ENCODE measurements at regions not wholly inside any gene's neighbourhood (a gene's known extent, or its start where the extent isn't known, plus 50 kb on each side); places are given as distances from the start of the nearest gene placed in this dataset.
"Not testable (repeated sequence)": the region's sequence is repeated elsewhere in the genome, so short reads cannot be mapped to it uniquely, and the experiment has no call there.

DNA sequence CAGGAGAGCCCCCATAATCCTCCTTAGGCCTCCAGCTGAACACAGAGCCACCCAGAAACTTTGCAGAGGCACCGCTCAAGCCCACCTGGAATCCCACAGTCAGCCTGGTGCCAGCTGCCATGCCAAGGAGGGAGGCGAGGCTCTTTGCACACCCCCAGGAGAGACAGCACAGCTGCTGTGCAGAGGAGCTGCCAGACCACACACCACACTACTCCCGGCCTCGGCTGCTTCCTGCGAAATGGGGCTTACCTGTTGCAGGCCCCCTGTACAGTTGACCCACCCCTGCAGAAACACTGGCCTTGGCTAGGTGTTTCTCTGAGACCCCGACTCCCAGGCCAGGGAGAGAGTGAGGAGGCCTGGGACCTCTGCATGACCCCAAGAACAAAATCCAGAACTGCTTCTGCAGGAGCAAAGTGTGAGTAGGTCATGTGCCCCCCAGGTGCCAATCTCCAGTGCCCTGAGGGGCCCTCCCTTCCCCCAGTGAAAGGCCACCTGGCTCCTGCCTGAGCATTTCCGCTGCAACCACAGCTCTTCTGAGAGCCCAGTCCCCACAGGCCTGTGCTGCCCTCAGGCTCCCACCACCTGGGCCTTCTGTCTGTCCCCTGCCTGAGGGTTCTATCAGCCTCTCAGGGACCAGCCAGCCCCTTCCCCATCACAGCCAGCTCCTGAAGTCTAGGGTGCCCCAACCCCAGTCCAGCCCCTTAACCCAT lies 580.4 kb downstream of the UQCRFS1 start:
- no peak for DNase-seq (ENCODE audit: low read depth, low spot score)

DNA sequence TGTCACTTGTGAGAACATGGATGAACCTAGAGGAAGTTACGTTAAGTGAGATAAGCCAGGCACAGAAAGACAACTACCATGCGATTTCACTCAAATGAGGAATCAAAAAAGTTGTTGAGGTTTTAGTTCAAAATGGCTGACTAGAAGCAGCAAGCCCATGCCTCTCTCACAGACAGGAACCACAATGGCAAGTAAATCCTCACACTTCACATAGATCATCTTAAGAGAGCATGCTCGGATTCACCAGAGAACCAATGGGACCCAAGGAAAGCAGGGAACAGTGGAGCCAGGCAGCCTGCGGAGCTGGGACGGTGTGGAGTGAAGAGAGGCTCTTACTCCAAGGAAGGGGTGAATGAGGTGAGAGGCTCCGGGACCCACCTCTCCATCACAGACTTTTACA lies 581.0 kb downstream of the UQCRFS1 start:
- DNase-seq (ENCODE audit: low read depth, low spot score), result no peak

DNA sequence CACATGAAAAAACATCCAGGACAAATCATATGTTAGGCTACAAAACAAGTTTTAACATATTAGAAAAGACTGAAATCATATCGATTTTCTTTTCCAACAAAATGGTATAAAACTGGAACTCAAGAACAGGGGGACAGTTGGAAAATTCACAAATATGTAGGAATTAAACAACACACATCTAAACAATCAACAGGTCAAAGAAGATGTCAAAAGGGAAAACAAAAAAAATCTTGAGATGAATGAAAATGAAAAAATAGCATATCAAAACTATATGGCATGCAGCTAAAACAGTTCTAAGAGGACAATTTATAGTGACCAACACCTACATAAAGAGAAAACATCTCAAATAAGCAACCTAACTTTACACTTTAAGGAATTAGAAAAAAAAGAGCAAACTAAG lies 585.3 kb downstream of the UQCRFS1 start:
- no peak for DNase-seq (ENCODE audit: low read depth, low spot score)

DNA sequence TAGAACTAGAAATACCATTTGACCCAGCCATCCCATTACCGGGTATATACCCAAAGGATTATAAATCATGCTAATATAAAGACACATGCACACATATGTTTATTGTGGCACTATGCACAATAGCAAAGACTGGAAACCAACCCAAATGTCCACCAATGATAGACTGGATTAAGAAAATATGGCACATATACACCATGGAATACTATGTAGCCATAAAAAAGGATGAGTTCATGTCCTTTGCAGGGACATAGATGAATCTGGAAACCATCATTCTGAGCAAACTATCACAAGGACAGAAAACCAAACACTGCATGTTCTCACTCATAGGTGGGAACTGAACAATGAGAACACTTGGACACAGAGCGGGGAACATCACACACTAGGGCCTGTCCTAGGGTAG lies 586.5 kb downstream of the UQCRFS1 start:
- DNase-seq (ENCODE audit: low read depth, low spot score), result not testable (repeated sequence)

DNA sequence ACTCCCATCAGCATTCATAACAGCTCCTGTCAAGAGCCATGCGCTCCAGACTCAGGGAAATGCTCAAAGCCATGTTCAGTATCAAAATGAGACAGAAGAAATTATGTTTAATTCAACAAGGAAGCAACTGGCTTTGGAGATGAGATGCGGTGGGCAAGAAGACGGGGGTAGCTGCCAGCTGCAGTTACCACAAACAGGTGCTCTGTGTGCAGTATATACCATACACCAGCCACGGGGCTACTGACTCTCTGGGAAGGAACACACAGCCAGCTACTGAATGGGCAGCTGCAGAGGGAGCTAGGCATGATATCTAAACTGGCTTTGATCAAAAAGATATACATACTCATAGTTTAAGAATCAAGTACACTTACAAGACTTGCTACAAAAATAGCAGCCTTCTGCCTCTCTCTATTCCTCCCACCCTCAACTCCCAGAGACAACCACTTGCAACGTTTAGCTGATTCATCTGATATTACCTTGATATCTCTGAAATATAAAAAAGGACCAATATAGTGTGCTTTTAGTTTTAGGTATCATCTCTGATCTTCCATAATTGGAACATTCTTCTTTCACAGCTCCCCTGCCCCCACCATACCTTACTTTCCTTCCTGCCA lies 593.0 kb downstream of the UQCRFS1 start:
- DNase-seq (ENCODE audit: low read depth, low spot score), result no peak

DNA sequence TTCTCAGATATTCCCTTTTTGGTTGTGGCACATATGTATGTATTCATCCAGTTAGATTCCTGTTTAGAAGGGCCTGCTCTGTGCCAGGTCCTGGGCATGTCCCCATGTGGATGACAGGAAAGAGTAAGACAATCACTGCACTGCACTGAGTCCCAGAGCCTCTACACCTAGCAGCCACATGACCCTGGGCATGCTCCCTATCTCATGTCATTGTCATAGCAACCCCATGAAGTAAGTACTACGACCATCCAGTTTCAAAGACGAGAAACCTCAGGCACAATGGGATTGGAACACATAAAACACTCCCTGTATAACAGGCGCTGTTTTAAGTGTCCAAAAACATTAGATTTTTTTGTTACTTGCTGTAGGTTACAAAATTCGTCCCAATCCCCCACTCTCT lies 594.4 kb downstream of the UQCRFS1 start:
- DNase-seq (ENCODE audit: low read depth, low spot score), result no peak

DNA sequence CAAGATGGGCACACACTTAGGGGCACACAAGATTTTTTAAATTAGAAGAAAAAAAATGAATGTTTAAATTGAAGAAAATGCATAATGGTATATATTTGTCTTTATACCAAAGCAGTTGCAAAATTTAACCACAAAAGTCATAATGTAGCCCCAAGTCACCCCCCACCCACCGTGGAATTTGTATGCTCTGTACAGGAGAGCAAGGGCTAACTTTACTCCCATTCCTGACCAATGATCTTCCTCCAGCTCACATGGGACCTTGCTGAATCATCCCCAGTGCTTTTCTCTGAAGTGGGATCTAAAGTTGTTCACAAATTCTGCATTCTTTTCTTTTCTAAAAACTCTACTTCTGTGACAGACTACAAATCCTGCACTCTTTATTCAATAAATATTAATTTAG lies 597.0 kb downstream of the UQCRFS1 start:
- no peak for DNase-seq (ENCODE audit: low read depth, low spot score)

DNA sequence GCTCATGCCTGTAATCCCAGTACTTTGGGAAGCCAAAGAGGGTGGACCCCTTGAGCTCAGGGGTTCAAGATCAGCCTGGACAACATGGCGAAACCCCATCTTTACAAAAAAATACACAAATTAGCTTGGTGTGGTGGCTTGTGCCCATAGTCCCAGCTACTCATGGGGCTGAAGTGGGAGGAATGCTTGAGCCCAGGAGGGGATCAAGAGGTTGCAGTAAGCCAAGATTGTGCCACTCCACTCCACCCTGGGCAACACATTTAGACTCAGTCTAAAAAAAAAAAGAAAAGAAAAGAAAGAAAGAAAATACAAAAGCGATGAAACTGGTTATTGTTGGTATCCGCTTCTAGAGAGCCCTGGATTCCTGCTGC lies 597.4 kb downstream of the UQCRFS1 start:
- no peak for DNase-seq (ENCODE audit: low read depth, low spot score)

DNA sequence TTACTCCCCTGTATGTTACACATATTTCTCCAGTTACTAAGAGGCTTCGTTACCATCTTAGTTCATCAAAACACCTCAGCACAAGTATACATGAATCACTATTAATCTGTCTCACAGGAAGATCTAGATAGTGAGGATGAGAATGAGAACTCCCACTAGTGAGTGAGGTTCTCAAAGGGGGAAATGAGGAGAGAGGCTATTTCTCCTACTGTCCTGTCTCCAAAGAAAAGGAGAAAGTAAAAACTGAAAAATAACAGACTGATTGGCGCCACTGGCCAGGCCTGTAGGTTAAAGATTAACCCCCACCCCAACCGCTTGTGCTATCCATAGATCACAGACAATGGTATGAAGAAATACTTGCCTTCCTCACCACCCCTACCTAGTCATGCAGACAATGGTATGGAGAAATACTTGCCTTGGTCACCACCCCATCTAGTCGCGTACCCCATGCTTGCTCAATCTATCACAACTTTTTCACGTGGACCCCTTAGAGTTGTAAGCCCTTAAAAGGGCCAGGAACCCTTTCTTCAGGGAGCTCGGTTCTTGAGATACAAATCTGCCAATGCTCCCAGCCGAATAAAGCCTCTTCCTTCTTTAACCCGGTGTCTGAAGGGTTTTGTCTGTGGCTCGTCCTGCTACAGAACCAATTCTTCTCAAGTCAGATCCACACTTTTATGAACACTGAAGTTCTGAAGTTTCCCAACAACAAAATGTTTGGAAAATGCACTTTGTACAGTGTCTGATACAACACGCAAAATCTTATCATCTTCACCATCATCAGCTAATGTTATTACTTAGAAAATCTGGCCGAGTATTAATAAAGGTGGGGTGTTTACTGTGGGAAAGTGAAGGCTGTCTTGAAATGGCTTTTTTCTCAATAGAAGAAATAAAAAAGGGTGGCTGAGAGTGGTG lies 598.1 kb downstream of the UQCRFS1 start:
- DNase-seq (ENCODE audit: low read depth, low spot score), result no peak

DNA sequence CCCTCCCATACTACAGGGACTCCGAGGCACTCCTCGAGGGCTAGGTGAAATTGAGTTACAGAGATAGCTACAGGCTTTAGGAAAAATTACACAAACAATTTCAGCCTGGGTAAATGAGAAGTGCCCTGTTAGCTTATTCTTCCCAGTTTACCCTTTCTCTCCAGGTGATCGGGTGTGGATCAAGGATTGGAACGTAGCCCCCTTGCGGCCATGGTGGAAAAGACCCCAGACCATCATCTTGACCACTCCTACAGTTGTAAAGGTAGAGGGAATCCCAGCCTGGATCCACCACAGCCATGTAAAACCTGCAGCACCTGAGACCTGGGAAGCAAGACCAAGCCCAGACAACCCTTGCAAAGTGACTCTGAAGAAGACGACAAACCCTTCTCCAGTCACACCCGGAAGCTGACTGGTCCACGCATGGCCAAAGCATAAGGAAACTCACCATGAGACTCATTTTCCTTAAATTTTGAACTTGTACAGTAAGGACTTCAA lies 600.6 kb downstream of the UQCRFS1 start:
- no peak for DNase-seq (ENCODE audit: low read depth, low spot score)

DNA sequence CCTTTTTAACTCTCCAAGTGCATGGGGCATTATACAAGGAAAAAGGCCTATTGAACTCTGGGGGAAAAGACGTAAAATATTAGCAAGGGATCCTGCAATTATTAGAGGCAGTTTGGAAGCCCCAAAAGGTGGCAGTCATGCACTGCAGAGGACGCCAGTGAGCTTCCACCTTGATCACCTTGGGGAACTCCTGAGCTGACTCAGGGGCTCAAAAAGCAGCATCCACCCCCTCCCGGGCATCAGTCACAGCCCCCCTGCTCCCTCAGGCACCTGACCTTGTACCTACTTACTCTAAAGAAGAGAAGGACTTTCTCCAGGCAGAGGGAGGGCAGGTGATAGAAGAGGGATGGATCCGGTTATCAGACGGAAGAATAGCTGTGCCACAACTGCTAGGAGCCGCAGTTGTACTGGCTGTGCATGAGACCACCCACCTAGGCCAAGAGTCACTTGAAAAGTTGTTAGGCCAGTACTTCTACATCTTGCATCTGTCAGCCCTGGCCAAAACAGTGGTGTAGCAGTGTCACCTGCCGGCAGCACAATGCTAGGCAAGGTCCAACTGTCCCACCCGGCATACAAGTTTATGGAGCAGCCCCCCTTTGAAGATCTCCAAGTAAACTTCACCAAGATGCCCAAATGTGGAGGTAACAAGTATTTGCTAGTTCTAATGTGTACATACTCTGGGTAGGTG lies 601.6 kb downstream of the UQCRFS1 start:
- not testable (repeated sequence) for DNase-seq (ENCODE audit: low read depth, low spot score)

DNA sequence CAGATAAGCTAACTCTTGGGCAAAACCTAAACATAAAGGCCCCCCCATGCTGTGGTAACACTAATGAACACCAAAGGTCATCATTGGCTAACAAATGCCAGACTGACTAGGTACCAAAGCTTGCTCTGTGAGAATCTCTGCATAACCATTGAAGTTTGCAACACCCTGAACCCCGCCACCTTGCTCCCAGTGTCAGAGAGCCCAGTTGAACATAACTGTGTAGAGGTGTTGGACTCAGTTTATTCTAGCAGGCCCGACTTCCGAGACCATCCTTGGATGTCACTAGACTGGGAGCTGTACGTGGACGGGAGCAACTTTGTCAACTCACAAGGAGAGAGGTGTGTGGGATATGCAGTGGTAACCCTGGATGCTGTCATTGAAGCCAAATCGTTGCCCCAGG lies 602.2 kb downstream of the UQCRFS1 start:
- DNase-seq (ENCODE audit: low read depth, low spot score), result no peak

DNA sequence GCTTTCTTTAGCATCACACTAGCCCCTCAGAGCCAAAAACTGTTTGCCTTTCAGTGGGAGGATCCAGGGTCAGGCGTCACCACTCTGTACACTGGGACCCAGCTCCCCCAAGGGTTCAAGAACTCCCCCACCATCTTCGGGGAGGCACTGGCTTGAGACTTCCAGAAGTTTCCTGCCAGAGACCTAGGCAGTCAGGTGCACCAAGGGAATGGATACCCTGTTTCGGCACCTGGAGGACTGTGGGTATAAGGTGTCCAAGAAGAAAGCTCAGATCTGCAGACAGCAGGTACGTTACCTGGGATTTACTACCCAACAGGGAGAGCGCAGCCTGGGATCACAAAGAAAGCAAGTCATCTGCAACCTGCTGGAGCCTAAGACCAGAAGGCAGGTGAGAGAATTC lies 603.0 kb downstream of the UQCRFS1 start:
- no peak for DNase-seq (ENCODE audit: low read depth, low spot score)

DNA sequence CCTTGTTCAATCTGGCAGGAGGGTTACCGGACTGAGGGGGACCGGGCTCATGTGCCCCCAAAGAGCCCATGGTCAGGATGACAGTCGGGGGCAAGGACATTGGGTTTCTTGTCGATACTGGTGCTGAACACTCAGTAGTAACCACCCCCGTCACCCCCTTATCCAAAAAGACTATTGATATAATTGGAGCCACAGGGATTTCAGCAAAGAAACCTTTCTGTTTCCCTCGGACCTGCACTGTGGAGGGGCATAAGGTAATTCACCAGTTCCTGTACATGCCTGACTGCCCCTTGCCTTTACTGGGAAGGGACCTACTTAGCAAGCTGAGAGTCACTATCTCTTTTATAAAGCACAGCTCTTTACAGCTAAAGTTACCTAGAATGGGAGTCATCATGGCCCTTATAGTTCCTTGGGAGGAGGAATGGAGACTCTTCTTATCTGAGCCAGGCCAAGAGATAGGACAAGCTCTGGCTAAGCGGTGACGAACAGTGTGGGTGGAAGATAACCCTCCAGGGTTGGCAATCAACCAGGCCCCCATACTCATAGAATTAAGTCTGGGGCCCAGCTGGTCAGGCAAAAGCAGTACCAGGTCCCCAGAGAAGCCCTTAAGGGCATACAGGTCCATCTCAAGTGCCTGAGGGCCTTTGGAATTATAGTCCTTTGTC lies 603.7 kb downstream of the UQCRFS1 start:
- DNase-seq (ENCODE audit: low read depth, low spot score), result no peak

DNA sequence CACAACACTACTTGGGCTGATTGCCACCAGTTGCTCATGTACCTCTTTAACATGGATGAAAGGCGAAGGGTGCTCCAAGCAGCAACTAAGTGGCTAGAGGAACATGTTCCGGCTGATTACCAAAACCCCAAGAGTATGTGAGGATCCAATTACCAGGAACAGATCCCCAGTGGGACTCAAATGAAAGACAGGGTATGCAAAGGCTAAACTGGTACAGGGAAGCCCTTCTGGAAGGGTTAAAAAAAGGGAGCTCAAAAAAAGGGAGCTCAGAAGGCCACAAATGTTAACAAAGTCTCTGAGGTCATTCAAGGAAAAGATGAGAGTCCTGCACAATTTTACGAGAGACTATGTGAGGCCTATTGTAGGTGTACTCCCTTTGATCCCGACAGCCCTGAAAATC lies 604.7 kb downstream of the UQCRFS1 start:
- DNase-seq (ENCODE audit: low read depth, low spot score), result no peak

DNA sequence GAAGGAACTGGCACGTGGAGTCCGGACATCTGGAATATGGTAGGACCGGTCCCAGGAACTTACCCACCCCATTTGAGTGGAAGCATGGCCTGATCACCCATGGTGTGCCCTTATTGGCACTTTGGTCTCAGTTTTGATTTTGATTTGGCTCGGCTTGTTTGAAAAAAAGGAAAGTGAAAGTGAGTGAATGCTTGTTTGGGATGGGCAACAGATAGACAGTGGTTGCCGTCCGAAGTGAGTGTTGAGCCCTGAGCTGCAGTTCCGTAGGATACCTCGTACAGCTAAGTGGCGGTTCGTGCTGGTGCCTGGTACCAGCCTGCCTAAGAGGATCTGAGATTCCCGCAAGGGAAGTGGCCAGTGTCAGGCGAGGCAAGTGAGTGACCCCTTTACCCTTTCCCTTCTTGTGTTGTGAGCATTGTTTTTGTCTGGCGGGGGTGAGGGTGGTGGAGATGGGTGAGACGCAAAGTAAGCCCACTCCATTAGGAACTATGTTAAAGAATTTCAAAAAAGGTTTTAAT lies 605.8 kb downstream of the UQCRFS1 start:
- DNase-seq (ENCODE audit: low read depth, low spot score), result no peak

DNA sequence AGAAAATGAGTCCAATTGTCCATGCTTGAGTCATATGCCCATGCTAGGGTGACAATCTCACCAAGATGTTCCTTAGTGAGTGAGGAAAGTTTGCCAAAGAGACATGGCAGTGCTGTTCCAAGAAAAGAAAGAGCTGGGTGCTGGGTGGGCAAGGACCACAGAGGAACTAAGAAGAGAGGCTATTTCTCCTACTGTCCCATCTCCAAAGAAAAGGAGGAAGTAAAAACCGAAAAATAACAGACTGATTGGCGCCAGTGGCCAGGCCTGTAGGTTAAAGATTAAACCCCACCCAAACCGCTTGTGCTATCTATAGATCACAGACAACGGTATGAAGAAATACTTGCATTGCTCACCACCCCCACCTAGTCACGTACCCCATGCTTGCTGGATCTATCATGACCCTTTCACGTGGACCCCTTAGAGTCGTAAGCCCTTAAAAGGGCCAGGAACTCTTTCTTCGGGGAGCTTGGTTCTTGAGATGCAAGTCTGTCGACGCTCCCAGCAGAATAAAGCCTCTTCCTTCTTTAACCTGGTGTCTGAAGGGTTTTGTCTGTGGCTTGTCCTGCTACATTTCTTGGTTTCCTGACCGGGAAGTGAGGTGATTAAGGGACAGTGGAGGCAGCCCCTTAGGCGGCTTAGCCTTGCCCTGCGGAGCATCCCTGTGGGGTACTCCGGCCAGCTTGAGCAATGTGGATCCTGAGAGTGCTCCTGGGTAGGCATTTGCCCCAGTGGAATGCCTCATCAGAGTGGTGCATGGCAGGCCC lies 606.5 kb downstream of the UQCRFS1 start:
- no peak for DNase-seq (ENCODE audit: low read depth, low spot score)

DNA sequence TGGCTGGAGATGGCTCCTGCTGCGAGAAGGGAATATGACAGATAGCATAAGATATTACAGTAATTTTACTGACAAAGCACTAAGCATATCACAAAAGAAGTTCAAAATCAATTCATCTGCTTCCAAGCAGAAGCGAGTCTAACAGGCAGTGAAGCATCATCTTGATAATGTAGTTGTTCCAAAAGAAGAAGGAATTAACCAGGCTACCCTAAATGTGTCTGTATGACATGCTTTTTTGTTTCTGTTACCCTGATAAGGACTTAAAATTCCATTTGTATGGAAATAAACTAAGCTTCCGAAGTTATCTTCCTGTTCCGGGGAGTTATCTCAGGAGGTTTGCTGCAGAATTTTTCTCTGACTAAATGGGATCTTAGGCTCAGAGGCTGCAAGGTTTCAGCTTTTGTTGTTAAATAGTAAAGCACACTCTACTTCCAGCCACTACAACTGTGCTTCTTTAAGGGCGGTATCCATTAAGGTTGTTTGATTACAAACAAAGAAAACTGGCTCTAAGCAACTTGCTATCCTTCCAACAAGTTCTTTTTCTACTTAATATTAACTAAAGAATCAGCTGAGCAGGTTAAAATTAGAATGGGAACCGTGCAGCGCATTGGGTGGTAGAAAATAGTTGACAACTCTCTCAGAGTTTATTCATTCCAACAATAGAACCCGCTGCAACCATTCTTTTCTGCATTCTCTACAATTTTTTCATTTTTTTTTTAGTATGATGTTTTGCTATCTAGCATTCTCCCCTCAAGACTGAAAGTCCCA lies 607.3 kb downstream of the UQCRFS1 start:
- no peak for DNase-seq (ENCODE audit: low read depth, low spot score)

DNA sequence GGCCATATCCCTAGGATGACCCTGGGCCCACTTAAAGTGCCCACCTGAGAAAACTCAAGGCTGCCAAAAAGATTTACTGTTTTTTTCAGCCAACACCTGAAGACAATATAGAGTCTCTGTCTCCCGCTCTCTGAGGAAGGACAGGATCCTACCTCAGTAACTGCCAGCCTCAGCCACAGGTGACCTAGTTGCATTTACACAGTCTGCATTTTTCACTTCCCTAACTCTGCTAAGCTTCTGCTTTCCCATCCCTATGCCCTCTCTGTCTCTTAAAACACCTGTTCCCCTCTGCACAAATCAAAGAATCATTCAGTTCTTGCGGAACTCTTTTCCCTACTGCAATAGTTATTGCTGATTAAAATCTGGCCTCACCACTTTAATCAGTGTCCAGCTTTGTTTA lies 609.5 kb downstream of the UQCRFS1 start:
- no peak for DNase-seq (ENCODE audit: low read depth, low spot score)

Measured in iPS DF 19.7 (cell line).